GM10266 (cell line): ENCODE measurements at regions not wholly inside any gene's neighbourhood (a gene's known extent, or its start where the extent isn't known, plus 50 kb on each side); places are given as distances from the start of the nearest gene placed in this dataset.

Experiments used
- DNase-seq: peaks from one replicate; pipeline ENCODE4 v3.0.0; 2012; ENCODE audit errors: extremely low spot score
- TF ChIP-seq, protein P1 (sequence below): IDR thresholded peaks from 2 replicates; pipeline ENCODE4 v1.5.1; 2012; ENCODE audit warnings: mild to moderate bottlenecking, low read depth; ENCODE audit not compliant: control insufficient read depth, insufficient read depth; ENCODE audit errors: missing control alignments

DNA sequence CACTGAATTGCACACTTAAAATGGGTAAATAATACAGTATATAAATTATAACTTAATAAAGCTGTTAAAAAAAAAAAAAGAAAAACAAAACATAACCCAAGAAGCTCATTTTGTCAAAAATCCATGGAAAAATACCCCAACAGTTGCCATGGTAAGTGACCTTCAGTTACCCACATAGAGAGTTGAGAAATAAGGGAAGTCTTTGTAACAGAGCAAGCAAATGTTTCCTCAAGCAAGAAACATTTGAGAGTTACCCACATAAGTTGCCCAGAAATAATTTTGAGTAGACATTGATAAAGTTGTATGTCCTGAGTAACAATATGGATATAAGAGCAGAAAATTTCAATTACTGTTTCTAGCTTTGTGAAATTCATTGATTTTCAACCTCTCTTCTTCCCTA is 227.4 kb downstream of the CCDC59 start:
- TF ChIP-seq, protein P1, sequence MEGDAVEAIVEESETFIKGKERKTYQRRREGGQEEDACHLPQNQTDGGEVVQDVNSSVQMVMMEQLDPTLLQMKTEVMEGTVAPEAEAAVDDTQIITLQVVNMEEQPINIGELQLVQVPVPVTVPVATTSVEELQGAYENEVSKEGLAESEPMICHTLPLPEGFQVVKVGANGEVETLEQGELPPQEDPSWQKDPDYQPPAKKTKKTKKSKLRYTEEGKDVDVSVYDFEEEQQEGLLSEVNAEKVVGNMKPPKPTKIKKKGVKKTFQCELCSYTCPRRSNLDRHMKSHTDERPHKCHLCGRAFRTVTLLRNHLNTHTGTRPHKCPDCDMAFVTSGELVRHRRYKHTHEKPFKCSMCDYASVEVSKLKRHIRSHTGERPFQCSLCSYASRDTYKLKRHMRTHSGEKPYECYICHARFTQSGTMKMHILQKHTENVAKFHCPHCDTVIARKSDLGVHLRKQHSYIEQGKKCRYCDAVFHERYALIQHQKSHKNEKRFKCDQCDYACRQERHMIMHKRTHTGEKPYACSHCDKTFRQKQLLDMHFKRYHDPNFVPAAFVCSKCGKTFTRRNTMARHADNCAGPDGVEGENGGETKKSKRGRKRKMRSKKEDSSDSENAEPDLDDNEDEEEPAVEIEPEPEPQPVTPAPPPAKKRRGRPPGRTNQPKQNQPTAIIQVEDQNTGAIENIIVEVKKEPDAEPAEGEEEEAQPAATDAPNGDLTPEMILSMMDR, result no peak
- DNase-seq, result no peak

DNA sequence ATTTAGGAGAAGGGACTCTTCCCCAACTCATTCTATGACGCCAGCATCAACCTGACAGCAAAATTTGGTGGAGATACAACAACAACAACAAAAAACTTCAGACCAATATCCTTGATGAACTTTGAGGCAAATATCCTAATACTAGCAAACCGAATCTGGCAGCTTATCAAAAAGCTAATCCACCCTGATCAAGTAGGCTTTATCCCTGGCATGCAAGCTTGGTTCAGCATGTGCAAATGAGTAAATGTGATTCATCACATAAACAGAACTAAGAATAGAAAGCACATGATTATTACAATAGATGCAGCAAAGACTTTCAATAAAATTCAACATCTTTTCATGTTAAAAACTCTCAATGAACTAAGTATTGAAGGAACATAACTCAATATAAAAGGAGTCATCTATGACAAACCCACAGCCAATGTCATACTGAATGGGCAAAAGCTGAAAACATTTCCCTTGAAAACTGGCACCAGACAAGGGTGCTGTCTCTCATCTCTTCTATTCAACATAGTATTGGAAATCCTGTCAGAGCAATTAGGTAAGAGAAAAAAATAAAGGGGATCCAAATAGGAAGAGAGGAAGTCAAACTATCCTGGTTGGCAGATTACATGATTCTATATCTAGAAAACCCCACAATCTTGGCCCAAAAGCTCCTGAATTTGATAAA is 233.3 kb downstream of the CCDC59 start:
- no peak for DNase-seq
- TF ChIP-seq, protein P1, result no peak

DNA sequence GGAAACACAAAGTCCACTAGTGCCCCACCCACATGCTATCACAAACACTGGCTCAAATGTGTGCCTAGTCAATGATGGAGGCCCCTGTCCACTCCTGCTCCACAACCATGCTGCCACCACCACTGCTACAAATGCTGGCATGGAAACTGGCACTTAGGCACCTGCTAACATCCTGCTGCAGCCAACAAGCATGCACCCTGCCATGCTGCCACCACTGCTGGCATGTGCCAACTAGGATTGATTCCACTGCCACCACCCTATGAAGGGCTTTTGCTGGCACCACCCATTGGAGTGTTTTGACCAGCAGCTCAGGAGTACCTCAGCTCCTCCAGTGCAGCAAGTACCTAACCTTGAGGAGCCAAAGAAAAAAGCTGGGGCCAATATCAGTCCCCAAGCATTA is 236.6 kb downstream of the CCDC59 start:
- TF ChIP-seq, protein P1, result no peak
- no peak for DNase-seq

DNA sequence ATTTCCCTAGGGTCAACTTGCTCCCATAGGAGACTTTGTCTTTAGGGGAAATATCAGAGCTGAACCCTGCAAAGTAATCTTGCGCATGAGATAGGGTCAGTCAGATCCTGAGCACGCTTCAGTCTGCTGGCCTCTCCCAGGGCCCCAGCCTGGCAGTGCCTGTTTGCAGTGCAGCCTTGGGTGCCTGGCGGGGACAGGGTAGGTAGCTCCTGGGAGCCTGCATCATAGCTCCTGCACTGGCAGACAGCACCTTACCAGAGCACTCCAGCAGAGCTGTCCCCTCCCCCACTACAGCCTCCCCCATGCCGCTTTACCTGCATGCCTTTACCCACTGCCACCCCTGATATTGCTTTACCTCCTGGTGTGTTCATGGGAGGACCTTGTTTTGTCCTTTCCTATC is 237.3 kb downstream of the CCDC59 start:
- no peak for DNase-seq
- TF ChIP-seq, protein P1, result no peak

DNA sequence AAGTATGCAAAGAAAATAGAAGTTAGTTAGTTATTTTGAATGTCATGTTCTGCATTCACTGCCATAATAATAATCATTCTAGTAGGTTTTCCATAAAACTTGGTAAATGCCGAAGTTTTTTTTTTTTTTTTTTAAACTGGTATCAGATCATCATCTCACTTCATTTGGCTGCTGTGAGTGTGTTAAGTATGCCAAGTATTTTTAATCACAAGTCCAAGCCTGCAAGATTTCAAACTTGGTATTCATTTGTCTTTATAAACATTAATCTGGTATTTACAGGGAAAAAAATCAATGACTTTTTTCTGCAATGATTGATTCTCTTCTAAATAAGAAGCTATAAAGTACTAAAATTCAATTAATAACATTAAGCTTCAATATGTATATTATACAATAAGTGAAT is 248.9 kb downstream of the CCDC59 start:
- TF ChIP-seq, protein P1, result no peak
- no peak for DNase-seq

DNA sequence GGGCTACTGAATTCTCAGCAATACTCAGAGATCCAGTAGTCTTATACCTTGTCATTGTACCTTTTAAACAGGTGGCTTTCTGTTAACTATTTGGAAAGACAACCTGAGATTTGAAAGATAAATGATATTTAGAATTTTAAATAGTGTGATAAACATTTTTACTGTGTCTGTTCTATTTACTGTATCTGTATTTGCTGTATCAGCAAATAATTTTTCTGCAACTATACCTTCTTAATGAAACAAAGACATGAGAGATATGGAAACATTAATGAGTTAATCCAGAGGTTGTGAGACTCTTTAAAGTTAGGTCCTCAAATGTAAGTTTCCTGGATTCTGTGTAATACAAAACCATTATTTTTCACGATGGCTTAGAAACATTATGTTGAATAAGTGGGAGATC is 249.6 kb downstream of the CCDC59 start:
- TF ChIP-seq, protein P1, result no peak

DNA sequence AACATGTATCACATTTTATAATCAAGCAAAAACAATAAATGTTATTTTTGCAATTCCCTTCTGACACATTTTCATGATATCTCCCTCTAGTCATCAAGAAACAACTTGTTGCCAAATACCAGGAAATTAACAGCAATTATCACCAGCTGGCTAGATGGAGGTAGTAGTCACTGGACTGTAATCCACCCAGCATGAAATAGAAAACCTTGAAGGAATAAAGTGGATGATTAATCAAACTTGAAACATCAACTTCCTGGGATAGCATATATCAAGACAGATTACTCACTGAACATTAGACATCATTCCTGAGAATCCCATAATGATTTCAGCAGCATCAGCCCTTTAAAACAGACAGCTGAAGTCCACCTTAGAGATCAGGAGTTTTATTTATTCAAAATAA is 259.0 kb downstream of the CCDC59 start:
- DNase-seq, result no peak
- TF ChIP-seq, protein P1, result no peak

More for the DNA sequence above, 249.6 kb downstream of the CCDC59 start:
- no peak for DNase-seq
